ENCODE measurements at regions not wholly inside any gene's neighbourhood (a gene's known extent, or its start where the extent isn't known, plus 50 kb on each side); places are given as distances from the start of the nearest gene placed in this dataset.

DNA sequence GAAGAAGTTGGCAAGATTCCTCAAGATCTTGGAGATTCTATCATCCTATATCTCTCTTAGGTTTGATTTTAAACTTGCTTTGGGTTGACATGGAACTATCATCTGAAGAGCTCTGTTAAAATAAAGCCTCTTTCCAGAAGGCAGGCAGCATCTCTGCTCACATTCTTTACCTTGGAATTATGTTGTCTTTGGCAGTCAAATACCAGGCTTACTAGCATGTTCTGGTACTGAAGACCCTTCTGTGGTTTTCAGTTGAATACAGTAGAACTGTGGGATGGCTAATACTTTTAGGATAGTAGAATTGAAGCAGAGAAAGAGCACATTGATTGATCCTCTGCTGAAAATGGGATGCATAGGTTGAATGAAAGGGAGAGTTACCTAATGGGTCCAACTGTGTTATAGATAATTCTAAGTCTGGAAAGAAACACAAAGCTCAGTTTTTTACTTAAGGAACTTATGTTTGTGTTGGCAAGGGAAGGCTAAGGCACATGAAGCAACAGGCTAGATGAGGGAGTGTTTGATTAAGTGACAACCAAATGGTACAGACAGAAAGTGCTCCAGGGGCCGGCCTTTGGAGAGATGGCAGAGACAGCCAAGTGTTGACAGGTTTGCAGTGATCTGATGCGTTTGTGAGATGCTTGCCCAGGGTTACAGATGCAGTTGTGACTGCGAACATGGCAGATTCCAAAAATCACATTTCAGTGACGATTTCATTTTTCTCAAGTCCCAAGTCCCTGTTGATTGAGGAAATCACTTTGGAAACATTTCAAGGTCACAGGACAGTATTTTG, 397.9 kb downstream of the MEIS1 start:
- Histone ChIP-seq H2AFZ (ENCODE audit: control insufficient read depth, low read depth, low read length) (no peak overlapping the region), H3K79me2 (ENCODE audit: control insufficient read depth, insufficient read depth, low read length) (no peaks in the 10 kb centered on the region), H3K27me3 (replicated peaks in 1 of 2; ENCODE audit: control insufficient read depth in 2 of 2, insufficient read depth in 2 of 2, low read length in 1 of 2) (no peaks in the 10 kb centered on the region), H3K9ac (ENCODE audit: control insufficient read depth, insufficient read depth, low read length) (no peak overlapping the region), H3K9me3 (replicated peaks; ENCODE audit: control insufficient read depth, insufficient read depth, low read length) (no peaks in the 10 kb centered on the region), H3K27ac (ENCODE audit: control insufficient read depth, insufficient read depth) (no peak overlapping the region), H3K4me3 (no peak overlapping the region), H3K4me2 (ENCODE audit: control insufficient read depth, insufficient read depth) (no peak overlapping the region), H3K4me1 (ENCODE audit: control insufficient read depth, insufficient read depth, low read length) (no peaks in the 10 kb centered on the region), H4K20me1 (ENCODE audit: control insufficient read depth, insufficient read depth) (no peaks in the 10 kb centered on the region), H3K36me3 (ENCODE audit: control insufficient read depth in 2 of 2, insufficient read depth in 2 of 2, low read length in 1 of 2) (no peaks in the 10 kb centered on the region)
- ChIA-PET CTCF (interaction anchor here (1.6 kb wide), 1 partner anchor 9 kb away, joined by 3 read pairs; no protein-coding TSS in a partner anchor), RAD21 (ENCODE audit: unreplicated experiment) (no interaction called here), POLR2A (no interaction called here), SMC1A (ENCODE audit: uncharacterized antibody, unreplicated experiment) (interaction anchor here (2.8 kb wide), 1 partner anchor 11 kb away, joined by 10 read pairs; no protein-coding TSS in a partner anchor)
- in situ Hi-C loops (cut with MboI) (no loop called here), intact Hi-C loops (cut with micrococcal nuclease; ENCODE audit: unreplicated experiment) (no loop called here)
- DNase-seq (ENCODE audit: low read depth, low spot score), result no peak
- FAIRE-seq, result no peak
- WGBS (ENCODE audit: insufficient coverage, insufficient replicate concordance, low lambda C conversion rate, missing lambda C conversion rate), result 14% methylated on average over 4 of the region's 4 CpGs
- no TSS peak for BruUV-seq (replicated peaks)
- no peak for ATAC-seq
- TF ChIP-seq, protein P1, sequence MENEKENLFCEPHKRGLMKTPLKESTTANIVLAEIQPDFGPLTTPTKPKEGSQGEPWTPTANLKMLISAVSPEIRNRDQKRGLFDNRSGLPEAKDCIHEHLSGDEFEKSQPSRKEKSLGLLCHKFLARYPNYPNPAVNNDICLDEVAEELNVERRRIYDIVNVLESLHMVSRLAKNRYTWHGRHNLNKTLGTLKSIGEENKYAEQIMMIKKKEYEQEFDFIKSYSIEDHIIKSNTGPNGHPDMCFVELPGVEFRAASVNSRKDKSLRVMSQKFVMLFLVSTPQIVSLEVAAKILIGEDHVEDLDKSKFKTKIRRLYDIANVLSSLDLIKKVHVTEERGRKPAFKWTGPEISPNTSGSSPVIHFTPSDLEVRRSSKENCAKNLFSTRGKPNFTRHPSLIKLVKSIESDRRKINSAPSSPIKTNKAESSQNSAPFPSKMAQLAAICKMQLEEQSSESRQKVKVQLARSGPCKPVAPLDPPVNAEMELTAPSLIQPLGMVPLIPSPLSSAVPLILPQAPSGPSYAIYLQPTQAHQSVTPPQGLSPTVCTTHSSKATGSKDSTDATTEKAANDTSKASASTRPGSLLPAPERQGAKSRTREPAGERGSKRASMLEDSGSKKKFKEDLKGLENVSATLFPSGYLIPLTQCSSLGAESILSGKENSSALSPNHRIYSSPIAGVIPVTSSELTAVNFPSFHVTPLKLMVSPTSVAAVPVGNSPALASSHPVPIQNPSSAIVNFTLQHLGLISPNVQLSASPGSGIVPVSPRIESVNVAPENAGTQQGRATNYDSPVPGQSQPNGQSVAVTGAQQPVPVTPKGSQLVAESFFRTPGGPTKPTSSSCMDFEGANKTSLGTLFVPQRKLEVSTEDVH (IDR thresholded peaks at IDR 0.05; ENCODE audit: low read depth, partially characterized antibody), result no peak
- TF ChIP-seq RB1 (IDR thresholded peaks at IDR 0.05; ENCODE audit: borderline replicate concordance) (no peak), ESRRA (IDR thresholded peaks at IDR 0.05; ENCODE audit: low read length) (no peak), NFYB (IDR thresholded peaks at IDR 0.05; ENCODE audit: insufficient read depth, low read depth, low read length) (no peak)
- TF ChIP-seq, protein P2, sequence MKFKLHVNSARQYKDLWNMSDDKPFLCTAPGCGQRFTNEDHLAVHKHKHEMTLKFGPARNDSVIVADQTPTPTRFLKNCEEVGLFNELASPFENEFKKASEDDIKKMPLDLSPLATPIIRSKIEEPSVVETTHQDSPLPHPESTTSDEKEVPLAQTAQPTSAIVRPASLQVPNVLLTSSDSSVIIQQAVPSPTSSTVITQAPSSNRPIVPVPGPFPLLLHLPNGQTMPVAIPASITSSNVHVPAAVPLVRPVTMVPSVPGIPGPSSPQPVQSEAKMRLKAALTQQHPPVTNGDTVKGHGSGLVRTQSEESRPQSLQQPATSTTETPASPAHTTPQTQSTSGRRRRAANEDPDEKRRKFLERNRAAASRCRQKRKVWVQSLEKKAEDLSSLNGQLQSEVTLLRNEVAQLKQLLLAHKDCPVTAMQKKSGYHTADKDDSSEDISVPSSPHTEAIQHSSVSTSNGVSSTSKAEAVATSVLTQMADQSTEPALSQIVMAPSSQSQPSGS (IDR thresholded peaks at IDR 0.05; ENCODE audit: low read length), result no peak
- TF ChIP-seq, protein P3, sequence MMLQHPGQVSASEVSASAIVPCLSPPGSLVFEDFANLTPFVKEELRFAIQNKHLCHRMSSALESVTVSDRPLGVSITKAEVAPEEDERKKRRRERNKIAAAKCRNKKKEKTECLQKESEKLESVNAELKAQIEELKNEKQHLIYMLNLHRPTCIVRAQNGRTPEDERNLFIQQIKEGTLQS (IDR thresholded peaks at IDR 0.05; ENCODE audit: borderline replicate concordance, extremely low read depth, low read depth, low read length), result no peak
- TF ChIP-seq, protein P4, sequence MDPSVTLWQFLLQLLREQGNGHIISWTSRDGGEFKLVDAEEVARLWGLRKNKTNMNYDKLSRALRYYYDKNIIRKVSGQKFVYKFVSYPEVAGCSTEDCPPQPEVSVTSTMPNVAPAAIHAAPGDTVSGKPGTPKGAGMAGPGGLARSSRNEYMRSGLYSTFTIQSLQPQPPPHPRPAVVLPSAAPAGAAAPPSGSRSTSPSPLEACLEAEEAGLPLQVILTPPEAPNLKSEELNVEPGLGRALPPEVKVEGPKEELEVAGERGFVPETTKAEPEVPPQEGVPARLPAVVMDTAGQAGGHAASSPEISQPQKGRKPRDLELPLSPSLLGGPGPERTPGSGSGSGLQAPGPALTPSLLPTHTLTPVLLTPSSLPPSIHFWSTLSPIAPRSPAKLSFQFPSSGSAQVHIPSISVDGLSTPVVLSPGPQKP (IDR thresholded peaks at IDR 0.05; ENCODE audit: low read depth, low read length), result no peak
- TF ChIP-seq, protein P5, sequence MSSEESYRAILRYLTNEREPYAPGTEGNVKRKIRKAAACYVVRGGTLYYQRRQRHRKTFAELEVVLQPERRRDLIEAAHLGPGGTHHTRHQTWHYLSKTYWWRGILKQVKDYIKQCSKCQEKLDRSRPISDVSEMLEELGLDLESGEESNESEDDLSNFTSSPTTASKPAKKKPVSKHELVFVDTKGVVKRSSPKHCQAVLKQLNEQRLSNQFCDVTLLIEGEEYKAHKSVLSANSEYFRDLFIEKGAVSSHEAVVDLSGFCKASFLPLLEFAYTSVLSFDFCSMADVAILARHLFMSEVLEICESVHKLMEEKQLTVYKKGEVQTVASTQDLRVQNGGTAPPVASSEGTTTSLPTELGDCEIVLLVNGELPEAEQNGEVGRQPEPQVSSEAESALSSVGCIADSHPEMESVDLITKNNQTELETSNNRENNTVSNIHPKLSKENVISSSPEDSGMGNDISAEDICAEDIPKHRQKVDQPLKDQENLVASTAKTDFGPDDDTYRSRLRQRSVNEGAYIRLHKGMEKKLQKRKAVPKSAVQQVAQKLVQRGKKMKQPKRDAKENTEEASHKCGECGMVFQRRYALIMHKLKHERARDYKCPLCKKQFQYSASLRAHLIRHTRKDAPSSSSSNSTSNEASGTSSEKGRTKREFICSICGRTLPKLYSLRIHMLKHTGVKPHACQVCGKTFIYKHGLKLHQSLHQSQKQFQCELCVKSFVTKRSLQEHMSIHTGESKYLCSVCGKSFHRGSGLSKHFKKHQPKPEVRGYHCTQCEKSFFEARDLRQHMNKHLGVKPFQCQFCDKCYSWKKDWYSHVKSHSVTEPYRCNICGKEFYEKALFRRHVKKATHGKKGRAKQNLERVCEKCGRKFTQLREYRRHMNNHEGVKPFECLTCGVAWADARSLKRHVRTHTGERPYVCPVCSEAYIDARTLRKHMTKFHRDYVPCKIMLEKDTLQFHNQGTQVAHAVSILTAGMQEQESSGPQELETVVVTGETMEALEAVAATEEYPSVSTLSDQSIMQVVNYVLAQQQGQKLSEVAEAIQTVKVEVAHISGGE (CRISPR knock-in tag; IDR thresholded peaks at IDR 0.05), result no peak
- TF ChIP-seq, protein P6, sequence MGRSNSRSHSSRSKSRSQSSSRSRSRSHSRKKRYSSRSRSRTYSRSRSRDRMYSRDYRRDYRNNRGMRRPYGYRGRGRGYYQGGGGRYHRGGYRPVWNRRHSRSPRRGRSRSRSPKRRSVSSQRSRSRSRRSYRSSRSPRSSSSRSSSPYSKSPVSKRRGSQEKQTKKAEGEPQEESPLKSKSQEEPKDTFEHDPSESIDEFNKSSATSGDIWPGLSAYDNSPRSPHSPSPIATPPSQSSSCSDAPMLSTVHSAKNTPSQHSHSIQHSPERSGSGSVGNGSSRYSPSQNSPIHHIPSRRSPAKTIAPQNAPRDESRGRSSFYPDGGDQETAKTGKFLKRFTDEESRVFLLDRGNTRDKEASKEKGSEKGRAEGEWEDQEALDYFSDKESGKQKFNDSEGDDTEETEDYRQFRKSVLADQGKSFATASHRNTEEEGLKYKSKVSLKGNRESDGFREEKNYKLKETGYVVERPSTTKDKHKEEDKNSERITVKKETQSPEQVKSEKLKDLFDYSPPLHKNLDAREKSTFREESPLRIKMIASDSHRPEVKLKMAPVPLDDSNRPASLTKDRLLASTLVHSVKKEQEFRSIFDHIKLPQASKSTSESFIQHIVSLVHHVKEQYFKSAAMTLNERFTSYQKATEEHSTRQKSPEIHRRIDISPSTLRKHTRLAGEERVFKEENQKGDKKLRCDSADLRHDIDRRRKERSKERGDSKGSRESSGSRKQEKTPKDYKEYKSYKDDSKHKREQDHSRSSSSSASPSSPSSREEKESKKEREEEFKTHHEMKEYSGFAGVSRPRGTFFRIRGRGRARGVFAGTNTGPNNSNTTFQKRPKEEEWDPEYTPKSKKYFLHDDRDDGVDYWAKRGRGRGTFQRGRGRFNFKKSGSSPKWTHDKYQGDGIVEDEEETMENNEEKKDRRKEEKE (IDR thresholded peaks at IDR 0.05), result no peak

Data from GM12878 (cell line).